ENCODE measurements at regions not wholly inside any gene's neighbourhood (a gene's known extent, or its start where the extent isn't known, plus 50 kb on each side); places are given as distances from the start of the nearest gene placed in this dataset.
"Not testable (repeated sequence)": the region's sequence is repeated elsewhere in the genome, so short reads cannot be mapped to it uniquely, and the experiment has no call there.

DNA sequence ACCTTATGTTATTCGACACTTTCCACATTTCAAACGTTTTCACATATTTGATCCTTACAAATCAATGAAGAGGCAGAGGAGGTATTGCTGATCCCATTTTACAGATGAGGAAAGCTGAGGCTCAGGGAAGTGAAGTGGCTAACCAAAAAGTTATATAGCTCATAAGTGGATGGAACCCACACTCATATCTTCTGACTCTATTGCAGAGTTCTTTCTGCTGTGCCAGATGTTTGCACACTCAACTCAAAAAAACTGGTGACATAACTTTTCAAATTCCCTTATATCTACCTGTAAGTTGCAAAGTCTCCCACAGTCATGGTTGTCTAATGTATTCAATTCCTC lies 84.0 kb upstream of the SETMAR start:
- DNase-seq (ENCODE audit: low read depth in 2 of 3, low spot score in 1 of 3), result no peak

DNA sequence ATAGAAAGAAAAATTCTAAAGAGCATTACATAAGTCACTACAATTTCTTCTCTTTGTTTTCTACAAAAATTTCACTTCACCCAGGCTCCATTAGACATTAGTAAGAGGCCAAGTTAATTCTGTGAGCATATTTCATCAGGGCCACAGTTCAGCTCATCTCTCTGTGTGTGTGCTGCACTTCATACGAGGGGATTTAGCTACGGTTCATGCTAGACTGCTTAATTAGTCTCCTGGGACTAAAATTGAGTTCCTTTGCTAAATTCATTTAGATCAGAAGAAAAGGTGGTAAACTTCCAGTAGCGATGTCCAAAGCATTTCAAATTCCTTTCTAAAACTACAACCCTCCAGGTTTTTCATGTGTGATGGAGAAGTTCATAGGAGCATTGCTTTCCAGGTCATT lies 83.1 kb upstream of the SETMAR start:
- no peak for DNase-seq (ENCODE audit: low read depth in 2 of 3, low spot score in 1 of 3)

DNA sequence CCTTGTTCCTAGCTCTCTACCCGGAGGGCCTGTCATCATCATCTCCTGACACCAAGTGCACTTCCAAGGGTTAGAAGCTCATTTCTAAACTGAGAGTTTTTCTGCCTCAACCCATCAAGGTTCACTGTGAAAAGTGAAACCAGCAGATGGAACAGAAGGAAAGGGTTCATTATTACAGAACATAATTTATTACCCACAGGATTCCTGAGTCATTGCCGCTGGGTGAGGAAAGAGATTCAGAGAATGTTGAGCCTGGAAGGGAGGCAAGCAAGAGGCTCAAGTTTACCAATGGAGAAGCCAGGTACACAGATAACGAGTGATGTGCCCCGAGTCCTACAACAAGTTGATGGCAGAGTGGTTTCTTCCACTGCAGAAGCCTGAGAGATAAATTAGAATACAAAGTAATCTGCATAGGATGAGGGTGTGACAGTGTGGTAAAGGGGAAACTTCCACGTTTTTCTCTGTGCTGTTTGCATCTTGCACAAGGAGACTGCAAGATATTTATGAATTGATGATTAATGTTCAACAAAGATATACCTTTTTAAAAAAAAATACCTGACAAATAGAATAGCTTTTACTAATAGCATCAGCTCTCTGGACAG lies 80.5 kb upstream of the SETMAR start:
- DNase-seq (ENCODE audit: low read depth in 2 of 3, low spot score in 1 of 3), result no peak

DNA sequence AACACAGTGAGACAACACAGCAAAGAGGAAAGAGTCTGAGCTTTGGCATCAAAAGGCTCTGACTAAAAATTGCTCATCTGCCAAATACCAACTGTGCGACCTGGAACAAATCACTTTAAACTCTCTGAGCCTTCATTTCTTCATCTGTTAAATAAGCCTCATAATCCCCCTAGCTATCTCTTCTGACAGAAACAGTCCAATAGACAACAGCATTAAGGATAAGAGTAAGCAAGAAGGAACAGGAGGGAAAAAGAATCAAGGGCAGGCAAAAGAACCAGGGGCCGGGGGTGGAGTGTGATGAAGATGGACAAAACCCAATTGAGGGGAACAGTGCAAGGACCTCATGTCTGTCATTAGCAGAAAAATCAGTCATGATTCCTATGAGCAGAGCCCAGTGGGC lies 79.4 kb upstream of the SETMAR start:
- no peak for DNase-seq (ENCODE audit: low read depth in 2 of 3, low spot score in 1 of 3)

DNA sequence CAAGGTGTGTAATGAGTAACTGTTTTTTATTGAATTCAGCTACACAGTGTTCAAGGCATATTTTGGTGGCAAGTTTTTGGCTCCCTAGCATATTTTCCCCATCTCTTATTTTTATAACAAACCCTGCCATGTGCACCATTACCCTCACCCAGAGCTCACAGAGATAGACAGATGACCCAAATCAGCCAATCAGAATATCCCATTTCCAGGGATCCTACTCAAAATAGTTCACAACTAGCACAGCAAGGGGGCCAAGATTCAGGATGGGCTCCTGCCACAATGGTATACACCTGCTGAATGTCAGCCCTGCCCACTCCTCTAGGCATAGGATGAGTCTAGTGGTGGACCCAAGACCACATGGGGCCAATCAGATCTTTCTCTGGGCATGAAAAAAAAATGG lies 78.8 kb upstream of the SETMAR start:
- DNase-seq (ENCODE audit: low read depth in 2 of 3, low spot score in 1 of 3), result no peak

DNA sequence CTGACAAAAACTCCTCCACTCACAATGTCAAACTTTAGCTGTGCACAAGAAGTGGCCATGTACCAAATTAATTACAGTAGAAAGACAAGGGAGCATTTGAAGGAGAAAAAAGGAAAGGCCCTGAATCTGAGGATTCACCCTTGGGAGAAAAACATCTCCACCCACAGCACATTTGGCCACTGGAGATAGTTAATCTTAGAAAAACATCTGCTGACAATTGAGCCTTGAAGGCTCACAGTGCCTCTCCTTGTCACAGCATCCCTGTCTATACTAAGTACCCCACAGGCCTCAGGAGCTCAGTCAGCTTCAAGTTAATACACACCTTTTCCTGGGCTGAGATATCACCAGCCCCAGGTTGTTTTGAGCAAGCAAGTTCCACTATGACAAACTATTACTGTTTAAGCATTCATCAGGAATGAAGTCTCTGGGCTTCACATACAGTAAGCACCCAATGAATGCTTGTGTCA lies 78.1 kb upstream of the SETMAR start:
- DNase-seq (ENCODE audit: low read depth in 2 of 3, low spot score in 1 of 3), result no peak

DNA sequence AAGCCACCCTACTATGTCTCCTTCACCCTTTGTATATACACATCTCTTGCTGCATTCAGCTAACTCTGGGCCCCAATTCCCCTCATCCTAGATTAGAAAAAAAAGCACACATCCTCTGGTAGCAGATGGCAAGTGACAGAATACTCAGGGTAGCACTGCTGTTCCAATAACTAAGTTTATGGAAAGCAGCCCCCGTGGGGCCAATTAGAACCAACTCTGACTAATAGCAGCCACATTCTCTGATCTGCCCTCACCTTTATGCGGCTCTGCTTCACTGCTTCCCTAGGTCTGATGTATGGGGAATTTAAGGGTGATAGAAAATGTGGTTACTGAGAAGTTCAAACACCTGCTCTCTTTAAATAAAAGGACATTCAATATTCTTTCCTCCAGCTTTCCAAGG lies 74.9 kb upstream of the SETMAR start:
- no peak for DNase-seq (ENCODE audit: low read depth in 2 of 3, low spot score in 1 of 3)

DNA sequence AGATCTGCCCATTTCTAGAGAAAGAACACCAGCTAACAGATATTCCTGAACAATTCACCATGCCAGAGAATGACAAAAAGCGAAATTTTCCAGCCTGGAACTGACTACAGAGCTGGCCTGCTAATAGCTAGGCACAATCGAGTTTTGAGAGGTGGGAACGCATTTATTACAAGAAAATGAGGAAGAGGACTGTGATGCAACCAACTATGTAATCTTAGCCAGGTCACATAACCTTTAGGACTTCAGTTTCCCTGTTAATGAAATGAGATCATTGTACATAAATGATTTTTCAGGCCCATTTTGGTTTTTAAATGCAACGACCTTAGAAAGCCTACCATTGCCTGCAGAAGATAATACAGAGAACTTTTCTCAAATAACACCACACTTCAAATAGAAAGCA lies 72.1 kb upstream of the SETMAR start:
- DNase-seq (ENCODE audit: low read depth in 2 of 3, low spot score in 1 of 3), result no peak

DNA sequence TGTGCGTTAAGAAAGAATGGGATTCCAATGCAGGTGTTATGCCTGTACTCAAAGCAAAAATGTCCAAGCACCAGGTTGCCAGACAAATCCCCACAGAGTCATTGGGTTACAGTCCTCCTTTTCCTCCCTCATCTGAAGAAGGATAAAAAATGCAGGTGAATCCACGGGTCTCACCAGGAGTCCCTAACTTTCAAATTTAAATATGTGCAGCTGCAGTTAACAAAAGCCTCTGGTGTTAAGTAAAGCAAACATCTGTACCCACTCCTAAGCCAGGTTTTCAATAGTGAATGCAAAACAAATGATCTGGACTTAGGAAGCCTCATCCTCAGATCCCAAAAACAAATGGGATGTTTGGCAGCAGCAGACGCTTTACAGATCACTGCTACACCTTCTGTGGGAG lies 70.4 kb upstream of the SETMAR start:
- no peak for DNase-seq (ENCODE audit: low read depth in 2 of 3, low spot score in 1 of 3)

DNA sequence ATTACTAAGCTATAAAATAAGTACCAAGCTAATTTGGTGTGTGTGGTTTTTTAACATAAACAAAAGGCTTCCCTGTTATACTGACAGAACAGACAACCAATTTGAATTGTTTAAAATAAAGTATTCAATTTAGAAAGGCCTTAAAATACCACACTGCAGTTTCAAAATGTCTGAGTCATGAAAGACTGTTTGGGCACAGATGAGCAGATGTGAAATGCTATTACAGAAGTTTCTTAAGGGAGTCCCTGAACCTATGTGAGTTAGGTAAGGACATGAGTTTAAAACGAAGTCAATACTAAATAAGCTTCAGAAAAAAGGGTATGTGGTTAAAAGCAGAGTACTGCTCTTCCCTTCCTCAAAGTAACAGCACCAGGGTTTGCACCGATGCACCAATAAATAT lies 69.7 kb upstream of the SETMAR start:
- no peak for DNase-seq (ENCODE audit: low read depth in 2 of 3, low spot score in 1 of 3)

DNA sequence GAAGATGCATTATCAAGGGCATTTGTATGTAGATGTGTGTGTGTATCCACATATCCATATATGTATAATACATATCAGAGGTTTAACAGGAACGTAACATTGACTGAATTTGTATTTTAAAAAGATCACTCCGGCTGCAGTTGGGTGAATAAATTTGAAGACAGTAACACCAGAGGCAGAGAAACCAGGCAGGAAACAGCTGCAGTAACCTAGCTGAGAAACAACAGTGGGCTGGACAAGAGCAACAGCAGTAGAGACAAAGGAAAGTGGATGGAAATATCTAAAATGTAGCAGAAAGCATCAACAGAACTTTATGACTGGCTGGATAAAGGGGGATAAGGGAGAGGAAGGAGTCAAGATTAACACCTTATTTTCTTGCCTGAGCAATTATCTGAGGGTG lies 68.3 kb upstream of the SETMAR start:
- no peak for DNase-seq (ENCODE audit: low read depth in 2 of 3, low spot score in 1 of 3)

DNA sequence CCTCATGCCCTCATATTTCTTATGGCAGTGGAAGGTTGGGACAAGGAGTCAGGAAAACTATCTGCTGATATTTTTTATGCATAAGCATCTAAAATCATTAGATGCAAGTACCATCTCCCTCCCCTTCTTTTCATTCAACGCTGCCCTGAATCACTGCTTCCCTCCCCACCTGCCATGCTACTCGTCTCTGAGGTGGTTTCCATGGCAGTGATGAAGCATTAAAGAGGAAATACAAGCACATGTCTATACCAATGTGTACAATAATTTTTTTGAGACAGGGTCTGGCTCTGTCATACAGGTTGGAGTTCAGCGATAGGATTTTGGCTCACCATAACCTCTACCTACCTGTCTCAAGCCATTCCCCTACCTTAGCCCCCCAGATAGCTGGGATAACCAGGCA lies 67.5 kb upstream of the SETMAR start:
- DNase-seq (ENCODE audit: low read depth in 2 of 3, low spot score in 1 of 3), result no peak

DNA sequence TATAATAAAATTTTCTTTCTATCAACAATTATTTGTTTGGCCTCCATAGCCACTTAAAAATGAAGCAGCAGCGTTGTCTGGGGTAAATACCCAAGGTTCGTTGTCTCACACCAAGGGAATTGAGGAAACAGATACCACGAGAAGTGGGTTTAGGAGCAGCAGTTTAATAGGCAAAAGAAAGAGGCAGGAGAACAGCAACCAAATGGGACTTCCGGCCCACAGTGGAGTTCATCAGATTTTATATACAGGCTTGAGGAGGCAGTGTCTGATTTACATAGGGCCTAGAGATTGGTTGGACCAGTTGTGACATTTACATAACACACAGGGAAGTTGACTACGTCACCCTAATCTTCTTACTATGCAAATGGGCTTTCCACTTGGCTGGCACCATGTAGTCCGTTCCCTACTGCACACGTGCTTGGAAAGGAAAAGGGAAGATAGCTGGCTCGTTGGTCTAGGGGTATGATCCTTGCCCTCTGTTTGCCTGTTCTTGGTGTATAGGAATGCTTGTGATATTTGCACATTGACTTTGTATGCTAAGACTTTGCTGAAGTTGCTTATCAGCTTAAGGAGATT lies 61.5 kb upstream of the SETMAR start:
- no peak for DNase-seq (ENCODE audit: low read depth in 2 of 3, low spot score in 1 of 3)

DNA sequence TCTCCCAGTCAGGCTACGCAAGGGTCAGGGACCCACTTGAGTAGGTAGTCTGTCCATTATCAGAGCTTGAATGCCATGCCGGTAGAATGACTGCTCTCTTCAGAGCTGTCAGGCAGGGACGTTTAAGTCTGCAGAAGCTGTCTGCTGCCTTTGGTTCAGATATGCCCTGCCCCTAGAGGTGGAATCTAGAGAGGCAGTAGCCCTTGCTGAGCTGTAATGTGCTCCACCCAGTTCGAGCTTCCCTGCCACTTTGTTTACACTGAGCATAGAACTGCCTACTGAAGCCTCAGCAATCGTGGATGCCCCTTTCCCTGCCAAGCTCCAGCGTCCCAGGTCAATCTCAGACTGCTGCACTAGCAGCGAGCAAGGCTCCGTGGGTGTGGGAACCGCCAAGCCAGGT lies 57.5 kb upstream of the SETMAR start:
- no peak for DNase-seq (ENCODE audit: low read depth in 2 of 3, low spot score in 1 of 3)

DNA sequence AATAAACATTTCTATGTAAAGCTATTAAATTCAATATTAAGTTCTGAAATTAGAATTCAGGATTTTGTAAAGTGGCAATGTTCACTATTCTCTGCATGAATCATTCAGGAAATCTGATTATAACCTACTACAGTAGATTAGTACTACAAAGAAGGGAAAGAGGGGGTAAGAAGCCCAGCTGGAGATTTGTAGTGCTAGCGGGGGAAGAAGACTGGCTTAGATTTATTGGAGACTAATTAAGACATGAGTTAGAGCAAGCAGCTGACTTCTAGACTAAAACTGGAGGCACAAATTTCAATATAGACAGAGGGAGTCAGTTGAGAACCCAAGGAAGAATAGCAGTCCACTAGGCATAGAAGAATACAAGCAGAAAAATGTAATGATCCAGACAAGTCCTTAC lies 55.8 kb upstream of the SETMAR start:
- no peak for DNase-seq (ENCODE audit: low read depth in 2 of 3, low spot score in 1 of 3)

DNA sequence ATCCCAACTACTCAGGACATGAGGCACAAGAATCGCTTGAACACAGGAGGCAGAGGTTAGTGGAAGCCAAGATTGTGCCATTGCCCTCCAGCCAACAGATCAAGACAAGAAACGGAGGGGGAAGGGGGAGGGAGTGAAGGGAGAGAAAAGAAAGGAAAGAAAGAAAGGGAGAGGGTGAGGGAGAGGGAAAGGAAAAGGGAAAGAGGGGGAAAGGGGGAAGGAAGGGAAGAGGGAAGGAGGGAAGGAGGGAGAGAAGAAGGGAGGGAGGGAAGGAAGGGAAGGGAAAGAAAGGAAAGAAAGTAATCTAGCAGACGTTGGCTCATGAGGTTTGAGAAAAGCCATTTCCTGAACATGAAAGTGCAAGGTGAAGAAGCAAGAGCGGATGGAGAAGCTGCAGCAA lies 53.1 kb upstream of the SETMAR start:
- DNase-seq (ENCODE audit: low read depth in 2 of 3, low spot score in 1 of 3), result no peak

DNA sequence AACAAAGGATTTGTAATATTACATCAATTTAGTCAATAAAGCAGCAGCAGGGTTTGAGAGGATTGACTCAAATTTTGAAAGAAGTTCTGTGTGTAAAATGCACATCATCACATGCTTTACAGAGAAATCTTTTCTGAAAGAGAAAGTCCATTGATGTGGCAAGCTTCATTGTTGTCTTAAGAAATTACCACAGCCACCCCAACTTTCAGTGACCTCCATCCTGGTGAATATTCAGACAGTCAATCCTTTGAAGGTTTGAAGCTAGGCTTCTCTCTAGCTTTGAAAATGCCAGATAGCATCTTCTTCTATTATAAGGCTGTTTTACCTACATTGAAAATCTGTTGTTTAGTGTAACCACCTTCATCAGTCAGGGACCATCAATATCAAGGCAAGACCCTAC lies 51.8 kb upstream of the SETMAR start:
- no peak for DNase-seq (ENCODE audit: low read depth in 2 of 3, low spot score in 1 of 3)

DNA sequence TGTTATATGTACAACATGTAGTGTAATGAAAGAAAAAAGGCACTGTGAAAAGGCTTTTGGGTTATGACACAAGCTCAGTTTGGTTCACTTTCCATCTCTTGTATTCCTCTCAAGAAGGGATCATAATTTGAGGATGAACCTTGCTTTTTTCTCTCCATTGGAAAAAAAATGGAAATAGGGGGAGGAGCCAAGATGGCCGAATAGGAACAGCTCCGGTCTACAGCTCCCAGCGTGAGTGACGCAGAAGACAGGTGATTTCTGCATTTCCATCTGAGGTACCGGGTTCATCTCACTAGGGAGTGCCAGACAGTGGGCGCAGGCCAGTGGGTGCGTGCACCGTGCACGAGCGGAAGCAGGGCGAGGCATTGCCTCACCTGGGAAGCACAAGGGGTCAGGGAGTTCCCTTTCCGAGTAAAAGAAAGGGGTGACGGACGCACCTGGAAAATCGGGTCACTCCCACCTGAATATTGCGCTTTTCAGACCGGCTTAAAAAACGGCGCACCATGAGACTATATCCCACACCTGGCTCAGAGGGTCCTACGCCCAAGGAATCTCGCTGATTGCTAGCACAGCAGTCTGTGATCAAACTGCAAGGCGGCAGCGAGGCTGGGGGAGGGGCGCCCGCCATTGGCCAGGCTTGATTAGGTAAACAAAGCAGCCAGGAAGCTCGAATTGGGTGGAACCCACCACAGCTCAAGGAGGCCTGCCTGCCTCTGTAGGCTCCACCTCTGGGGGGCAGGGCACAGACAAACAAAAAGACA lies 49.9 kb upstream of the SETMAR start:
- not testable (repeated sequence) for DNase-seq (ENCODE audit: low read depth in 2 of 3, low spot score in 1 of 3)

All from stimulated activated CD4-positive, alpha-beta T cell treated with anti-CD3 and anti-CD28 coated beads, Interleukin-12 subunit alpha, Interleukin-12 subunit beta, amount 100 ng/mL, for 48 hours (primary cell).